ENCODE measurements at regions not wholly inside any gene's neighbourhood (a gene's known extent, or its start where the extent isn't known, plus 50 kb on each side); places are given as distances from the start of the nearest gene placed in this dataset.

DNA sequence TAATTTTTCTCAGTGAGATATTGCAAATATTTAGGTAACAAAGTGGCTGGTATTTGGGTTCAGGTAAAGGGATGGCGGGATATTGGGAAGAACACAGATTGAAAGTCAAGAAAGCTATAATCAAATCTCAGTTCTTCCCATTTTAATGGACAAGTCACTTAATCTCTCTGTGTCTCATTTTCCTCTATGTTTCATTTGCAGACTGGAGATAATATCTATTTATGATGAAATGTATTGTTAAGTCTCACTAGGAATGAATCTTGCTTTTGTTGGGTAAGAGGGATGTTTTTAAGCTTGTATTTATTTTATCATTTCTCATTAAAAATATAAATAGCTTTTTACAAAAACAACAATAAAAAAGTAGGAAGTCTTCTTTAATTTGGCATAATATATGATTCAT lies 175.4 kb downstream of the ISL1 start:
- H3K36me3 ChIP-seq (ENCODE audit: control insufficient read depth in 4 of 4, insufficient read depth in 4 of 4, low read length in 3 of 4) = no peaks in the 10 kb centered on the region
- DNase-seq = no peak
- no peak overlapping the region for H3K4me3 ChIP-seq (ENCODE audit: control insufficient read depth in 1 of 7, extremely low read depth in 1 of 7, insufficient read depth in 4 of 7, low read depth in 2 of 7, low read length in 6 of 7)
- H3K27me3 ChIP-seq (replicated peaks in 2 of 5; ENCODE audit: control insufficient read depth in 4 of 5, insufficient read depth in 5 of 5, low read length in 4 of 5) = no peaks in the 10 kb centered on the region
- no peaks in the 10 kb centered on the region for H3K4me1 ChIP-seq (ENCODE audit: control extremely low read depth in 1 of 4, control insufficient read depth in 4 of 4, insufficient read depth in 4 of 4, low read length in 3 of 4)
- ChIA-PET CTCF (no interaction called here), POLR2A (no interaction called here)
- no peaks in the 10 kb centered on the region for H3K9me3 ChIP-seq (ENCODE audit: control extremely low read depth in 1 of 5, control insufficient read depth in 4 of 5, insufficient read depth in 2 of 5, low read depth in 1 of 5, low read length in 4 of 5)
- H3K27ac ChIP-seq (ENCODE audit: insufficient read depth in 1 of 2, low read depth in 1 of 2, low read length in 2 of 2, poor library complexity in 1 of 2, severe bottlenecking in 2 of 2) = no peak overlapping the region
- no CpG with 5 or more reads among the region's 1 CpG for WGBS (ENCODE audit: insufficient coverage)

DNA sequence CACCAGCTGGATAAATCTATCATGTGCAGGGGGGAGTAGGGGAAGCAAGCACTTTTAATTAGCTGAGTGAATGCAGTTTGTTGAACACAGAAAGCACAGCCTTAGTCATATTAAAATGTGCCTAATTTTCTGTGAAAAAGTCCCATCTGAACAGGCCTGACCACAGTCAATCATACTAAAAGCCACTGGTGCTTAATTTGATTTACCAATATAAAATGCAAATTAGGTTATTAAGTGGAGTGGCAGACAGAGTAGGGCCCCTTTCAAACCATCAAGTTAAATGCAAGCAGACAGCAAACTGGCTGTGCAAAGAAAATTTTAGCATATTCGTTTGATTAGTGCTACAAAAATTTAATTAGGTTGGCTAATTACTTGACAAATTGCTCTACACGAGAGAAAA lies 176.1 kb downstream of the ISL1 start:
- Histone ChIP-seq H3K9me3 (ENCODE audit: control extremely low read depth in 1 of 5, control insufficient read depth in 4 of 5, insufficient read depth in 2 of 5, low read depth in 1 of 5, low read length in 4 of 5) (no peaks in the 10 kb centered on the region), H3K36me3 (ENCODE audit: control insufficient read depth in 4 of 4, insufficient read depth in 4 of 4, low read length in 3 of 4) (no peaks in the 10 kb centered on the region), H3K27me3 (replicated peaks in 2 of 5; ENCODE audit: control insufficient read depth in 4 of 5, insufficient read depth in 5 of 5, low read length in 4 of 5) (no peaks in the 10 kb centered on the region), H3K4me1 (ENCODE audit: control extremely low read depth in 1 of 4, control insufficient read depth in 4 of 4, insufficient read depth in 4 of 4, low read length in 3 of 4) (no peaks in the 10 kb centered on the region), H3K27ac (ENCODE audit: insufficient read depth in 1 of 2, low read depth in 1 of 2, low read length in 2 of 2, poor library complexity in 1 of 2, severe bottlenecking in 2 of 2) (no peak overlapping the region), H3K4me3 (ENCODE audit: control insufficient read depth in 1 of 7, extremely low read depth in 1 of 7, insufficient read depth in 4 of 7, low read depth in 2 of 7, low read length in 6 of 7) (no peak overlapping the region)
- no peak for DNase-seq
- ChIA-PET CTCF (no interaction called here), POLR2A (no interaction called here)
- no CpG with 5 or more reads among the region's 2 CpGs for WGBS (ENCODE audit: insufficient coverage)

DNA sequence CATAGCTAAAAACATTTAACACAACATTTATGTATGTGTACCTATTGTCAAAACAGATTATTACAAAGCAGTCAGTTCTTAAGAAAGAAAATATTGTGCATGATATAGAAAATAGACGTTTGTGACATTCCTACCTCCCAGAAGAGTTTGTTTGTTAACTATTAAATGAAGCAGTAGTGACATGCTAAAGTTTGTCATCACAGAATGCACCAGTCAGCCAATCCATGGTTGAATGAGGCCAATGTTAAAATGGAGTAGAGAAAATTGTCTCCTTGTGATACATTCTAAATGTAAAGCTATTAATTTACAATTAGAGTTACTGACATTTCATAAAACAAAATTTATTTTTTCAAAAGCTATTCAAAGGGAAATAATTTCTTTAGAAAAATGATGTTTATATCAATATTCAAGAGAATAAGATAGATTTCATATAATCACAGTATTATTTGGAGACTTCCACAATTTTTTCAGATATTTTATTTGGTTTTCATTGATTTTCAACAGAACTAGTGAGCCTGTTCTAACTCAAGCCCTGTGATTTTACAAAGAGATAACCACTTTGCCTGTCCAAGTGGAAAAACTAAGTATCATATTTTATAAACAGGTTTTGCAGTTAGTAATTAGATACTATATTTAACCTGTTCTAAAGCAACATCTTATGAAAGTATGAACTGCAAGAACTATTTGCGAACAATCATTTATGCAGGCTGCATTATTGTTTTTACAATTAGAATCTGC lies 176.8 kb downstream of the ISL1 start:
- no peaks in the 10 kb centered on the region for H3K27me3 ChIP-seq (replicated peaks in 2 of 5; ENCODE audit: control insufficient read depth in 4 of 5, insufficient read depth in 5 of 5, low read length in 4 of 5)
- no peak for DNase-seq
- no peak overlapping the region for H3K27ac ChIP-seq (ENCODE audit: insufficient read depth in 1 of 2, low read depth in 1 of 2, low read length in 2 of 2, poor library complexity in 1 of 2, severe bottlenecking in 2 of 2)
- ChIA-PET CTCF (no interaction called here), POLR2A (no interaction called here)
- no peaks in the 10 kb centered on the region for H3K9me3 ChIP-seq (ENCODE audit: control extremely low read depth in 1 of 5, control insufficient read depth in 4 of 5, insufficient read depth in 2 of 5, low read depth in 1 of 5, low read length in 4 of 5)
- H3K4me1 ChIP-seq (ENCODE audit: control extremely low read depth in 1 of 4, control insufficient read depth in 4 of 4, insufficient read depth in 4 of 4, low read length in 3 of 4) = no peaks in the 10 kb centered on the region
- WGBS (ENCODE audit: insufficient coverage) = no CpG with 5 or more reads among the region's 2 CpGs
- H3K4me3 ChIP-seq (ENCODE audit: control insufficient read depth in 1 of 7, extremely low read depth in 1 of 7, insufficient read depth in 4 of 7, low read depth in 2 of 7, low read length in 6 of 7) = no peak overlapping the region
- H3K36me3 ChIP-seq (ENCODE audit: control insufficient read depth in 4 of 4, insufficient read depth in 4 of 4, low read length in 3 of 4) = no peaks in the 10 kb centered on the region

DNA sequence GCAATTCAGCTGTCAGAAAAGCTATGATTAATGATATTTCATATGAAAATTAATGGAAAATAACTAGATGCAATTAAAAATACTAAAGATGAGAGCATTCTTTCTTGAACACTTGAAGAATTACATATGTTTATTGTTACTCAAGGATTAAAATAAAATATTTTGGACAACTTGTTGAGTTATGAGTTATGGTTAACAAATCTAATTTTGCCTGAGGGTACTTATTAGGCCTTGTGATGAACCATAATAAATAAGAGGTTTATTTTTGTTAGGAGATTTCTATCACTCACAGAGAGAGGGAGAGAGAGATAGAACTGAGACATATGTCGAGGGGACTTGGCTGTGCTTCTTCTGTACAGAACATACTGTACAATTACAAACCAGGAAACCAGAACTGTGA lies 183.7 kb downstream of the ISL1 start:
- H3K27me3 ChIP-seq (replicated peaks in 2 of 5; ENCODE audit: control insufficient read depth in 4 of 5, insufficient read depth in 5 of 5, low read length in 4 of 5) = no peaks in the 10 kb centered on the region
- no peak overlapping the region for H3K27ac ChIP-seq (ENCODE audit: insufficient read depth in 1 of 2, low read depth in 1 of 2, low read length in 2 of 2, poor library complexity in 1 of 2, severe bottlenecking in 2 of 2)
- DNase-seq = no peak
- WGBS (ENCODE audit: insufficient coverage) = no CpG with 5 or more reads among the region's 1 CpG
- no peaks in the 10 kb centered on the region for H3K9me3 ChIP-seq (ENCODE audit: control extremely low read depth in 1 of 5, control insufficient read depth in 4 of 5, insufficient read depth in 2 of 5, low read depth in 1 of 5, low read length in 4 of 5)
- H3K4me3 ChIP-seq (ENCODE audit: control insufficient read depth in 1 of 7, extremely low read depth in 1 of 7, insufficient read depth in 4 of 7, low read depth in 2 of 7, low read length in 6 of 7) = no peak overlapping the region
- ChIA-PET POLR2A (no interaction called here), CTCF (no interaction called here)
- H3K4me1 ChIP-seq (ENCODE audit: control extremely low read depth in 1 of 4, control insufficient read depth in 4 of 4, insufficient read depth in 4 of 4, low read length in 3 of 4) = no peaks in the 10 kb centered on the region
- no peaks in the 10 kb centered on the region for H3K36me3 ChIP-seq (ENCODE audit: control insufficient read depth in 4 of 4, insufficient read depth in 4 of 4, low read length in 3 of 4)

DNA sequence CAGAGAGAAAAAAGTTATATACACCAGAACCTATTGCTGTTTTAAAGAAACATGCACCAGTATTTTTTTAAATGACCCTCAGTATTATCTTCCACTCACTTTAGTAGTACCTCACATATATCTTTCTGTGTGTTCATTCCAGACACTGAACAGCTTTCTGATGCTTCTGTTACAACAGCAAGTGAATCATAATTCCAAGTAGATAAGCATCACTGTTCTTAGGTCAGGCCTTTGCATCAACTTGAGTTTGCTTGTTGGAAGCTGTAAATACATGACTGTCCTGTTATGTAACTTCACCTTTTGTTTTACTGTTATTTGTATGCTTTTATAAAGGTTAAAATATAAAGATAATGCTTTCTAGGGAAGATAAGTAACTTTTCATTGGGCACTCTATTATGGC lies 184.4 kb downstream of the ISL1 start:
- Histone ChIP-seq H3K27ac (ENCODE audit: insufficient read depth in 1 of 2, low read depth in 1 of 2, low read length in 2 of 2, poor library complexity in 1 of 2, severe bottlenecking in 2 of 2) (no peak overlapping the region), H3K4me1 (ENCODE audit: control extremely low read depth in 1 of 4, control insufficient read depth in 4 of 4, insufficient read depth in 4 of 4, low read length in 3 of 4) (no peaks in the 10 kb centered on the region), H3K4me3 (ENCODE audit: control insufficient read depth in 1 of 7, extremely low read depth in 1 of 7, insufficient read depth in 4 of 7, low read depth in 2 of 7, low read length in 6 of 7) (no peak overlapping the region), H3K36me3 (ENCODE audit: control insufficient read depth in 4 of 4, insufficient read depth in 4 of 4, low read length in 3 of 4) (no peaks in the 10 kb centered on the region), H3K27me3 (replicated peaks in 2 of 5; ENCODE audit: control insufficient read depth in 4 of 5, insufficient read depth in 5 of 5, low read length in 4 of 5) (no peaks in the 10 kb centered on the region), H3K9me3 (ENCODE audit: control extremely low read depth in 1 of 5, control insufficient read depth in 4 of 5, insufficient read depth in 2 of 5, low read depth in 1 of 5, low read length in 4 of 5) (no peaks in the 10 kb centered on the region)
- ChIA-PET POLR2A (no interaction called here), CTCF (no interaction called here)
- no peak for DNase-seq

DNA sequence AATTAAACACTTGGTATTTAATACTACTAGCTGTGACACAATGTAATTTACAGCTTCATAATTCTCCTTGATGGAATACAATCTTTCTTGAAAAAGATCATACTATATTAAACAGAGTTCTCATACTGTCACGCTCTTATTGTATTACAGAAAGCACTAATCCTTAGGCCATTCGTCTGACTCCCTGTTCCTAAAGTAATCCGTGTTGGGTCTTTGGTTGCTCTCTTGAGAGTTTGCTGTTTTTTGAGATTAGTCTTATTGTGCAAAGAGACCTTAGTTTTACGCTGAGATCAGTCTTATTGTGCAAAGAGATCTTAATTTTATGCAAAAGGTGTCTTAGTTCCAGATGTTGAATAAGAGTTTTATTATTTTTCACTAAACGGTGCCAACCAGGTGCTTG lies 190.6 kb downstream of the ISL1 start:
- H3K4me3 ChIP-seq (ENCODE audit: control insufficient read depth in 1 of 7, extremely low read depth in 1 of 7, insufficient read depth in 4 of 7, low read depth in 2 of 7, low read length in 6 of 7) = no peak overlapping the region
- ChIA-PET CTCF (no interaction called here), POLR2A (no interaction called here)
- H3K27me3 ChIP-seq (replicated peaks in 2 of 5; ENCODE audit: control insufficient read depth in 4 of 5, insufficient read depth in 5 of 5, low read length in 4 of 5) = no peaks in the 10 kb centered on the region
- no peak overlapping the region for H3K27ac ChIP-seq (ENCODE audit: insufficient read depth in 1 of 2, low read depth in 1 of 2, low read length in 2 of 2, poor library complexity in 1 of 2, severe bottlenecking in 2 of 2)
- no peaks in the 10 kb centered on the region for H3K4me1 ChIP-seq (ENCODE audit: control extremely low read depth in 1 of 4, control insufficient read depth in 4 of 4, insufficient read depth in 4 of 4, low read length in 3 of 4)
- H3K9me3 ChIP-seq (ENCODE audit: control extremely low read depth in 1 of 5, control insufficient read depth in 4 of 5, insufficient read depth in 2 of 5, low read depth in 1 of 5, low read length in 4 of 5) = no peaks in the 10 kb centered on the region
- DNase-seq = no peak
- H3K36me3 ChIP-seq (ENCODE audit: control insufficient read depth in 4 of 4, insufficient read depth in 4 of 4, low read length in 3 of 4) = no peaks in the 10 kb centered on the region
- WGBS (ENCODE audit: insufficient coverage) = 63% methylated on average over 2 of the region's 5 CpGs

DNA sequence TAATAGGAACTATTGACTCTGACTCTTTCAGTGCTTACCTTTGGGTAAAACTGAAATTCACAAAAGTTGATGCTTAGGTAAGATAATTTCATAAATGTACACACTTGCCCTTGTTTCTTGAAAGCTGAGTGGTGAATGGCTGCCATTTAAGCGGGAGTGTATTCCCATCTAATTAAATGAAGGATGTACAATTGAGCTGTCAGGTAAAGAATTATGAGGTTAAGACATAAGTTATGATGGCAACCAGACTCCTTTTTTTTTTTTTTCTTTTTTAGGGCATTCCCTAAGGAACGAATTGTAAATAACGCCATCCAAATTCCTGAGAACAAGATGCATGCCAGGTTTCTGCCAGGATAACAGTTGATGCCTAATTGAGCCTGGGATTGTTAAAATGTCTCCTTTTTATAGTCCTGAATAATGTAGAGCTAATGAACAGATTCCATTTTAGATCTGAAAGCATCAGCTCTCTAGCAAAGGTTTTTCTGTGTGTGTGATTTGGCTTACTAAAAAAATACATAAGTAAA lies 199.7 kb downstream of the ISL1 start:
- no peak overlapping the region for H3K27ac ChIP-seq (ENCODE audit: insufficient read depth in 1 of 2, low read depth in 1 of 2, low read length in 2 of 2, poor library complexity in 1 of 2, severe bottlenecking in 2 of 2)
- no peaks in the 10 kb centered on the region for H3K27me3 ChIP-seq (replicated peaks in 2 of 5; ENCODE audit: control insufficient read depth in 4 of 5, insufficient read depth in 5 of 5, low read length in 4 of 5)
- no peak overlapping the region for H3K4me3 ChIP-seq (ENCODE audit: control insufficient read depth in 1 of 7, extremely low read depth in 1 of 7, insufficient read depth in 4 of 7, low read depth in 2 of 7, low read length in 6 of 7)
- CTCF ChIA-PET = no interaction called here
- no peaks in the 10 kb centered on the region for H3K9me3 ChIP-seq (ENCODE audit: control extremely low read depth in 1 of 5, control insufficient read depth in 4 of 5, insufficient read depth in 2 of 5, low read depth in 1 of 5, low read length in 4 of 5)
- 83% methylated on average over 1 of the region's 3 CpGs for WGBS (ENCODE audit: insufficient coverage)
- POLR2A ChIA-PET = no interaction called here
- DNase-seq = no peak
- H3K36me3 ChIP-seq (ENCODE audit: control insufficient read depth in 4 of 4, insufficient read depth in 4 of 4, low read length in 3 of 4) = no peaks in the 10 kb centered on the region
- H3K4me1 ChIP-seq (ENCODE audit: control extremely low read depth in 1 of 4, control insufficient read depth in 4 of 4, insufficient read depth in 4 of 4, low read length in 3 of 4) = no peaks in the 10 kb centered on the region
